CD4-positive, alpha-beta T cell (primary cell): ENCODE measurements at regions not wholly inside any gene's neighbourhood (a gene's known extent, or its start where the extent isn't known, plus 50 kb on each side); places are given as distances from the start of the nearest gene placed in this dataset.
"Not testable (repeated sequence)": the region's sequence is repeated elsewhere in the genome, so short reads cannot be mapped to it uniquely, and the experiment has no call there.

ENCODE experiments used
- ATAC-seq: fragments of 200-7000 bp; cut with Tn5 transposase; one replicate; pipeline ENCODE4 v1.10.0; 2022; ENCODE audit warnings: mild to moderate bottlenecking; ENCODE audit not compliant: poor library complexity
- CTCF ChIA-PET: fragments of 350-600 bp; sonication (Branson Sonifier 250); formaldehyde crosslinking; loops from one replicate; lab custom pipeline; 2021; ENCODE audit warnings: antibody characterized with exemption, inconsistent platforms; lab: Charles Lee
- POLR2A ChIA-PET: fragments of 350-600 bp; sonication (Branson Sonifier 250); formaldehyde crosslinking; loops from one replicate; lab custom pipeline; 2021; ENCODE audit warnings: antibody characterized with exemption, inconsistent platforms; lab: Charles Lee
- DNase-seq, 14 experiments: peaks; one replicate each; pipeline ENCODE4 v3.0.0-alpha.2; 2013 to 2020; ENCODE audit warnings: mixed read lengths in 2 of 14
- H3K27ac ChIP-seq, 2 donors: one replicate each; pipeline versions ENCODE4 v1.5.1 to v1.7.0; 2013; ENCODE audit warnings: low read length in 2 of 2, low read depth in 1 of 2, mild to moderate bottlenecking in 1 of 2
- H3K27me3 ChIP-seq, 2 experiments: 1 replicate in 1 of 2; 2 replicates in 1 of 2; pipeline versions ENCODE4 v1.6.1 to v1.7.0; 2013; ENCODE audit warnings: low read length in 2 of 2, control low read depth in 1 of 2, mild to moderate bottlenecking in 1 of 2, moderate library complexity in 1 of 2; ENCODE audit not compliant: insufficient read depth in 2 of 2, control insufficient read depth in 1 of 2
- H3K36me3 ChIP-seq: one replicate; pipeline ENCODE4 v1.6.1; 2013; ENCODE audit warnings: low read length, control low read depth; ENCODE audit not compliant: insufficient read depth
- H3K4me1 ChIP-seq: one replicate; pipeline ENCODE4 v1.6.1; 2013; ENCODE audit warnings: low read length, control low read depth; ENCODE audit not compliant: insufficient read depth
- H3K4me3 ChIP-seq: one replicate; pipeline ENCODE4 v1.5.1; 2013; ENCODE audit warnings: mild to moderate bottlenecking, low read length, moderate library complexity
- H3K9me3 ChIP-seq, 2 experiments: 1 replicate in 1 of 2; 2 replicates in 1 of 2; pipeline versions ENCODE4 v1.6.1 to v1.7.0; 2013; ENCODE audit warnings: low read length in 2 of 2, mild to moderate bottlenecking in 2 of 2, control low read depth in 1 of 2, moderate library complexity in 1 of 2; ENCODE audit not compliant: control insufficient read depth in 1 of 2, insufficient read depth in 1 of 2
- H3K27ac Mint-ChIP-seq: one replicate; pipeline ENCODE4 v1.8.0; 2020; ENCODE audit warnings: mixed read lengths
- H3K27me3 Mint-ChIP-seq: one replicate; pipeline ENCODE4 v1.8.0; 2021; ENCODE audit warnings: mixed read lengths
- H3K36me3 Mint-ChIP-seq: one replicate; pipeline ENCODE4 v1.8.0; 2021; ENCODE audit warnings: low read depth, mixed read lengths
- H3K4me1 Mint-ChIP-seq: one replicate; pipeline ENCODE4 v1.8.0; 2021; ENCODE audit warnings: low read depth, mixed read lengths
- H3K4me3 Mint-ChIP-seq: one replicate; pipeline ENCODE4 v1.8.0; 2020; ENCODE audit warnings: mild to moderate bottlenecking, mixed read lengths
- H3K9me3 Mint-ChIP-seq: one replicate; pipeline ENCODE4 v1.8.0; 2020; ENCODE audit warnings: mixed read lengths
- CTCF ChIP-seq: fragments of 200-600 bp; IDR thresholded peaks from one replicate; pipeline ENCODE4 v1.8.0; 2022; ENCODE audit warnings: antibody characterized with exemption, mild to moderate bottlenecking
- intact Hi-C, 2 experiments: fragments of 100-400 bp; cut with DNase I in 1 of 2; cut with micrococcal nuclease in 1 of 2; formaldehyde crosslinking; loops; one replicate each; pipeline versions ENCODE4 v1.15.1 to v1.9.0; 2023 to 2025; cut with DNase I, micrococcal nuclease

DNA sequence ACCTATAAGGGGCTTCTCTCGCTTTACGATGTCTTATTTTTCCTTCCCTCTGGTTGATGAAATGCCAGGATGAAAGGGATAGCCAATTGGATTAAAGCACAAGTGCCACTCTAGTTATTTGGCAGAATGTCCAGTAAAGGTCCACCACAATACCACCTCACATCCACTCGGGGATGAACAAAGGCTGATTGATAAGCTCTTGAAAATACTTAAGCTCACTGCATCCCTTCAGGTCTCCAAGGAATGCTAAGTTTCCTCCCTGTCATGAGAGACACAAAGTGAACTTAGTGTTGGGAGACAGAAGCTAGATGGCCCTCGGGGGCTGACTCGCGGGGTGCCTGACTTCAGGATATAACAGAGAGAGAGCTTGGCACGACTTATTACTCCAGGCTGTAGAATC, 185.9 kb upstream of the ZNF644 start:
- peaks cover 20% of the 10 kb centered on the region for H3K27me3 Mint-ChIP-seq
- H3K9me3 Mint-ChIP-seq, POLR2A ChIA-PET, H3K36me3 Mint-ChIP-seq, H3K27ac Mint-ChIP-seq, H3K4me1 Mint-ChIP-seq, DNase-seq, H3K4me3 ChIP-seq, H3K4me3 Mint-ChIP-seq, CTCF ChIA-PET, H3K27ac ChIP-seq, ATAC-seq, intact Hi-C loops, H3K36me3 ChIP-seq, H3K4me1 ChIP-seq, H3K9me3 ChIP-seq: not testable (repeated sequence)
- H3K27me3 ChIP-seq = peaks cover 4 to 10% of the 10 kb centered on the region in 2 experiments

- POLR2A ChIA-PET, H3K9me3 Mint-ChIP-seq, H3K27me3 ChIP-seq, H3K36me3 Mint-ChIP-seq, H3K4me1 Mint-ChIP-seq, H3K36me3 ChIP-seq, H3K27ac Mint-ChIP-seq, intact Hi-C loops, H3K9me3 ChIP-seq, H3K4me3 ChIP-seq, ATAC-seq, CTCF ChIA-PET, H3K27ac ChIP-seq, H3K4me3 Mint-ChIP-seq, DNase-seq, H3K4me1 ChIP-seq: not testable (repeated sequence)
- peaks cover 33% of the 10 kb centered on the region for H3K27me3 Mint-ChIP-seq
Observed at GRCh38 chr1:91204150-91204549, 182.3 kb upstream of the ZNF644 start.

GRCh38 chr1:91201694-91202093, 179.9 kb upstream of the ZNF644 start:
- no peaks in the 10 kb centered on the region for H3K9me3 ChIP-seq
- peaks cover 0 to 5% of the 10 kb centered on the region in 2 experiments for H3K27me3 ChIP-seq
- H3K27ac ChIP-seq = no peak overlapping the region
- TF ChIP-seq CTCF = no peak
- Mint-ChIP-seq H3K9me3 (no peaks in the 10 kb centered on the region), H3K4me1 (no peaks in the 10 kb centered on the region), H3K36me3 (no peaks in the 10 kb centered on the region), H3K27ac (no peak overlapping the region), H3K27me3 (peaks cover 34% of the 10 kb centered on the region), H3K4me3 (no peak overlapping the region)
- no peaks in the 10 kb centered on the region for H3K4me1 ChIP-seq
- CTCF ChIA-PET = no interaction called here
- H3K4me3 ChIP-seq = no peak overlapping the region
- no peak for DNase-seq
- intact Hi-C loops = no loop called here
- no peaks in the 10 kb centered on the region for H3K36me3 ChIP-seq
- no peak for ATAC-seq
- POLR2A ChIA-PET = no interaction called here

DNA sequence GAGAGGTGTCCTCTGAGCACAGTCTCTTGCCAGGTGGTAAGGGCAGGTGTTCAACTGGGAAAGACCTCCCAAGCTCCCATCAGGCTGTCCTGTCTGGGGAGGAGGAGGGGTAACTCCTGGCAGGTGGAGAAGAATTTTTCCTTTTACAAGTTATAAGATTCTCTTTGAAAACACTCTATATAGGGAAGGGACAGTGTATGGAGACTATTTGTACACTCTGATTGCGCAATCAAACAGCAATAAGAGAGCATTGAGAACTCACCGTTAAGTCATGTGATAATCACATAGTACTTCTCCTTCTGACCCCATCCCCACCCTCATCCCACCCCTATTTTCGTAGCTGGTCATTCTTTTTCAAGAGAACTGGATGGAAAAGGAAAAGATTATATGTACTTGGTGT, 179.3 kb upstream of the ZNF644 start:
- CTCF ChIA-PET = no interaction called here
- POLR2A ChIA-PET = no interaction called here
- H3K9me3 Mint-ChIP-seq = no peaks in the 10 kb centered on the region

More for the DNA sequence above, 179.3 kb upstream of the ZNF644 start:
- Mint-ChIP-seq H3K36me3 (no peaks in the 10 kb centered on the region), H3K4me1 (no peaks in the 10 kb centered on the region), H3K27ac (no peak overlapping the region), H3K4me3 (no peak overlapping the region), H3K27me3 (peaks cover 36% of the 10 kb centered on the region)
- no peak for DNase-seq
- TF ChIP-seq CTCF = no peak
- no peak overlapping the region for H3K4me3 ChIP-seq
- peaks cover 0 to 5% of the 10 kb centered on the region in 2 experiments for H3K27me3 ChIP-seq
- no peaks in the 10 kb centered on the region for H3K4me1 ChIP-seq
- H3K9me3 ChIP-seq = no peaks in the 10 kb centered on the region
- no peak overlapping the region for H3K27ac ChIP-seq
- no peaks in the 10 kb centered on the region for H3K36me3 ChIP-seq
- intact Hi-C loops = no loop called here
- no peak for ATAC-seq
